B cell (primary cell): ENCODE measurements at regions not wholly inside any gene's neighbourhood (a gene's known extent, or its start where the extent isn't known, plus 50 kb on each side); places are given as distances from the start of the nearest gene placed in this dataset.

Source experiments
- ATAC-seq: fragments of 200-7000 bp; cut with Tn5 transposase; one replicate; pipeline ENCODE4 v1.10.0; 2021; ENCODE audit warnings: low read depth, mild to moderate bottlenecking, moderate number of reproducible peaks, moderate library complexity
- CTCF ChIA-PET: fragments of 350-600 bp; sonication (Branson Sonifier 250); formaldehyde crosslinking; loops from one replicate; lab custom pipeline; 2021; ENCODE audit warnings: antibody characterized with exemption, inconsistent platforms; lab: Charles Lee
- POLR2A ChIA-PET: fragments of 350-600 bp; sonication (Branson Sonifier 250); formaldehyde crosslinking; loops from one replicate; lab custom pipeline; 2021; ENCODE audit warnings: antibody characterized with exemption; lab: Charles Lee
- DNase-seq: peaks from one replicate; pipeline ENCODE4 v3.0.0; 2013
- H2AFZ ChIP-seq: 2 replicates; pipeline ENCODE4 v1.6.1; 2012; ENCODE audit warnings: mild to moderate bottlenecking, low read depth, low read length; ENCODE audit not compliant: insufficient read depth, poor library complexity, severe bottlenecking
- H3K27ac ChIP-seq, 2 donors: 1 replicate in 1 of 2; 2 replicates in 1 of 2; pipeline ENCODE4 v1.5.1; 2012 to 2013; ENCODE audit warnings: low read length in 2 of 2, mild to moderate bottlenecking in 2 of 2, moderate library complexity in 1 of 2
- H3K27me3 ChIP-seq, 4 experiments: fragments of 200-600 bp in 1 of 4; sonication (generic) in 1 of 4; replicated peaks in 1 of 4; 1 replicate in 2 of 4; 2 replicates in 2 of 4; pipeline versions ENCODE4 v1.6.1 to v1.7.0; 2013 to 2016; ENCODE audit warnings: low read length in 3 of 4, mild to moderate bottlenecking in 2 of 4, mixed read lengths in 1 of 4, moderate library complexity in 1 of 4; ENCODE audit not compliant: insufficient read depth in 4 of 4, control insufficient read depth in 3 of 4; ENCODE audit errors: control extremely low read depth in 1 of 4
- H3K36me3 ChIP-seq, 2 experiments: replicated peaks in 1 of 2; 1 replicate in 1 of 2; 2 replicates in 1 of 2; pipeline versions ENCODE4 v1.6.1 to v1.7.1; 2013; ENCODE audit warnings: low read length in 1 of 2; ENCODE audit not compliant: insufficient read depth in 2 of 2, control insufficient read depth in 1 of 2; ENCODE audit errors: control extremely low read depth in 1 of 2, extremely low read depth in 1 of 2
- H3K4me1 ChIP-seq, 2 donors: fragments of 200-600 bp in 1 of 2; sonication (generic) in 1 of 2; 1 replicate in 1 of 2; 2 replicates in 1 of 2; pipeline versions ENCODE4 v1.5.1 to v1.6.1; 2013 to 2017; ENCODE audit warnings: low read length in 2 of 2; ENCODE audit not compliant: control insufficient read depth in 2 of 2, insufficient read depth in 2 of 2
- H3K4me2 ChIP-seq: replicated peaks from 2 replicates; pipeline ENCODE3; 2012; ENCODE audit warnings: mild to moderate bottlenecking, low read depth, low read length; ENCODE audit not compliant: poor library complexity, severe bottlenecking
- H3K4me3 ChIP-seq, 5 experiments: fragments of 200-600 bp in 1 of 5; sonication (generic) in 1 of 5; 1 replicate in 3 of 5; 2 replicates in 2 of 5; pipeline versions ENCODE4 v1.5.1 to v1.7.0; 2011 to 2016; ENCODE audit warnings: low read length in 4 of 5, mild to moderate bottlenecking in 4 of 5, low read depth in 2 of 5, control low read depth in 1 of 5, moderate library complexity in 1 of 5; ENCODE audit not compliant: insufficient read depth in 1 of 5; ENCODE audit errors: control extremely low read depth in 1 of 5, extremely low read depth in 1 of 5
- H3K79me2 ChIP-seq: fragments of 200-600 bp; sonication (generic); one replicate; pipeline ENCODE4 v1.6.0; 2016; ENCODE audit warnings: low read length; ENCODE audit not compliant: control insufficient read depth, insufficient read depth
- H3K9ac ChIP-seq: fragments of 200-600 bp; sonication (generic); 2 replicates; pipeline ENCODE4 v1.6.1; 2017; ENCODE audit warnings: mild to moderate bottlenecking, low read length, moderate library complexity
- H3K9me3 ChIP-seq, 3 donors: one replicate each; pipeline versions ENCODE4 v1.6.1 to v1.7.1; 2013; ENCODE audit warnings: low read length in 2 of 3; ENCODE audit not compliant: control insufficient read depth in 2 of 3, insufficient read depth in 1 of 3; ENCODE audit errors: control extremely low read depth in 1 of 3
- H4K20me1 ChIP-seq: 2 replicates; pipeline ENCODE4 v1.6.0; 2012; ENCODE audit warnings: mild to moderate bottlenecking, low read length; ENCODE audit not compliant: insufficient read depth, control insufficient read depth, poor library complexity, severe bottlenecking
- H3K27ac Mint-ChIP-seq: one replicate; pipeline ENCODE4 v1.8.0; 2021; ENCODE audit warnings: mixed read lengths
- H3K27me3 Mint-ChIP-seq: one replicate; pipeline ENCODE4 v1.8.0; 2021; ENCODE audit warnings: mixed read lengths
- H3K4me1 Mint-ChIP-seq: one replicate; pipeline ENCODE4 v1.8.0; 2021; ENCODE audit warnings: mixed read lengths
- H3K4me3 Mint-ChIP-seq: one replicate; pipeline ENCODE4 v1.8.0; 2021; ENCODE audit warnings: mixed read lengths
- H3K9me3 Mint-ChIP-seq: one replicate; pipeline ENCODE4 v1.8.0; 2022; ENCODE audit warnings: mixed read lengths; ENCODE audit not compliant: insufficient read depth
- EZH2 ChIP-seq: IDR thresholded peaks from 2 replicates; pipeline ENCODE4 v1.6.1; 2012; ENCODE audit warnings: borderline replicate concordance, low read depth, mild to moderate bottlenecking, moderate library complexity, low read length; ENCODE audit not compliant: insufficient read depth, poor library complexity, severe bottlenecking
- WGBS: methylation state at CpG from one replicate; pipeline ENCODE4 v1.1.5; 2013; ENCODE audit warnings: missing lambda C conversion rate; ENCODE audit not compliant: insufficient coverage; 5-methylcytosine and 5-hydroxymethylcytosine counted together
- intact Hi-C: fragments of 100-400 bp; cut with micrococcal nuclease; formaldehyde crosslinking; loops from one replicate; pipeline ENCODE4 v1.10.0; 2022
- TF ChIP-seq, protein P1 (sequence below): fragments of 200-600 bp; IDR thresholded peaks from one replicate; pipeline ENCODE4 v1.8.0; 2022; ENCODE audit warnings: antibody characterized with exemption, mild to moderate bottlenecking

DNA sequence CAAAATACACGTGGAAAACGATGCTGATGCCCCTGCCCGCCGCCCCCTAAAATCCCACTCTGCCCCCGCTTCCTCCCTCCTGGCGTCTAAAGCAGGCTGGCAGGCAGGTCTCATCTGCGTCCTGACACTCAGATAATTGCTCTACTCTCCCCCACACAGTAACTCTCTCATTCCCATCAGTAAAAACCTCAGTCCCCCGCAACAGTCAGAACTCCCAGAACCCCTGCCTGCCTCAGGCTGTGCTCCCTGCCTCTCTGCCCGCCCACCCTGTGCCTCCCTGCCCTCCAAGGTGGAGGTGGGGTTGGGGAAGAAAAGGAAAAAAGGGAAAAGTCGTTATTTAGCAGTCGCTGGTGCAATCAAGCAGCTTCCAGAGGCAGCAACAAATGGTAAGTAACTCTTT is 473.7 kb downstream of the EFNB2 start:
- CTCF ChIA-PET, result no interaction called here
- Histone ChIP-seq H3K27ac (no peak overlapping the region), H3K79me2 (no peaks in the 10 kb centered on the region), H3K4me3 (no peak overlapping the region), H2AFZ (no peak overlapping the region), H3K9me3 (peaks cover 0 to 4% (median 0%) of the 10 kb centered on the region in 3 donors), H3K9ac (no peak overlapping the region), H3K36me3 (no peaks in the 10 kb centered on the region), H3K4me1 (no peaks in the 10 kb centered on the region), H3K27me3 (no peaks in the 10 kb centered on the region), H4K20me1 (no peaks in the 10 kb centered on the region), H3K4me2 (no peak overlapping the region)
- 78% methylated on average over 4 of the region's 11 CpGs for WGBS
- DNase-seq (no peak), ATAC-seq (no peak)
- TF ChIP-seq, protein P1, sequence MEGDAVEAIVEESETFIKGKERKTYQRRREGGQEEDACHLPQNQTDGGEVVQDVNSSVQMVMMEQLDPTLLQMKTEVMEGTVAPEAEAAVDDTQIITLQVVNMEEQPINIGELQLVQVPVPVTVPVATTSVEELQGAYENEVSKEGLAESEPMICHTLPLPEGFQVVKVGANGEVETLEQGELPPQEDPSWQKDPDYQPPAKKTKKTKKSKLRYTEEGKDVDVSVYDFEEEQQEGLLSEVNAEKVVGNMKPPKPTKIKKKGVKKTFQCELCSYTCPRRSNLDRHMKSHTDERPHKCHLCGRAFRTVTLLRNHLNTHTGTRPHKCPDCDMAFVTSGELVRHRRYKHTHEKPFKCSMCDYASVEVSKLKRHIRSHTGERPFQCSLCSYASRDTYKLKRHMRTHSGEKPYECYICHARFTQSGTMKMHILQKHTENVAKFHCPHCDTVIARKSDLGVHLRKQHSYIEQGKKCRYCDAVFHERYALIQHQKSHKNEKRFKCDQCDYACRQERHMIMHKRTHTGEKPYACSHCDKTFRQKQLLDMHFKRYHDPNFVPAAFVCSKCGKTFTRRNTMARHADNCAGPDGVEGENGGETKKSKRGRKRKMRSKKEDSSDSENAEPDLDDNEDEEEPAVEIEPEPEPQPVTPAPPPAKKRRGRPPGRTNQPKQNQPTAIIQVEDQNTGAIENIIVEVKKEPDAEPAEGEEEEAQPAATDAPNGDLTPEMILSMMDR, result no peak
- TF ChIP-seq EZH2, result no peak
- no peaks in the 10 kb centered on the region for H3K27me3 Mint-ChIP-seq
- H3K4me1 Mint-ChIP-seq, result no peaks in the 10 kb centered on the region
- no peak overlapping the region for H3K4me3 Mint-ChIP-seq
- intact Hi-C loops, result no loop called here
- H3K9me3 Mint-ChIP-seq, result no peaks in the 10 kb centered on the region
- no peak overlapping the region for H3K27ac Mint-ChIP-seq
- POLR2A ChIA-PET, result no interaction called here

DNA sequence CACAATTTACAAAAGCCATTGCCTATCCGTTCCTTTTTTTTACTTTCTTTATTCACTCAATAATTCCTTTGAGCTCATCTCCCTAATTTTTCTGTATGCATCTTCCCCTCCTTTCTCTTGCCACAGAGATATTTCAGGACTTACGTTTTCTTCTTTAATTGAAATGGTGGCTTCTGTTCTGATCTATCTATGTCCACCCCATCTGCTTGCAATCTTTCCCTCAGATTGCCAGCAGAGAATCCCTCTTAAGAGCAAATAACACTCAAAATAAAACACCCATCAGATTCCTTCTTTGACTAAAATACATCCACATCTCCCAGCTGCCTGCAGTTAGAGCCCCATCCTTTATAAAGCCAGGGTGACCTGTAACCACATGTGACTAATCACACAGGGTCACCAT is 478.6 kb downstream of the EFNB2 start:
- H2AFZ ChIP-seq, result no peak overlapping the region
- H3K36me3 ChIP-seq, result no peaks in the 10 kb centered on the region
- H3K4me2 ChIP-seq, result no peak overlapping the region
- TF ChIP-seq EZH2, result no peak
- TF ChIP-seq, protein P1, result no peak
- Mint-ChIP-seq H3K4me3 (no peak overlapping the region), H3K27me3 (no peaks in the 10 kb centered on the region), H3K27ac (no peak overlapping the region), H3K4me1 (no peaks in the 10 kb centered on the region), H3K9me3 (no peaks in the 10 kb centered on the region)
- CTCF ChIA-PET, result no interaction called here
- no peaks in the 10 kb centered on the region for H3K4me1 ChIP-seq
- no peak overlapping the region for H3K27ac ChIP-seq
- H3K4me3 ChIP-seq, result no peak overlapping the region
- no peaks in the 10 kb centered on the region for H3K27me3 ChIP-seq
- H3K9me3 ChIP-seq, result peaks cover 0 to 5% (median 0%) of the 10 kb centered on the region in 3 donors
- H3K9ac ChIP-seq, result no peak overlapping the region
- H3K79me2 ChIP-seq, result no peaks in the 10 kb centered on the region
- intact Hi-C loops, result no loop called here
- 100% methylated on average over 2 of the region's 2 CpGs for WGBS
- H4K20me1 ChIP-seq, result no peaks in the 10 kb centered on the region
- DNase-seq (no peak), ATAC-seq (no peak)
- POLR2A ChIA-PET, result no interaction called here
